Pancreas (tissue), 10 donors: ENCODE measurements at regions not wholly inside any gene's neighbourhood (a gene's known extent, or its start where the extent isn't known, plus 50 kb on each side); places are given as distances from the start of the nearest gene placed in this dataset.
"Not testable (repeated sequence)": the region's sequence is repeated elsewhere in the genome, so short reads cannot be mapped to it uniquely, and the experiment has no call there.

Source experiments
- ATAC-seq, 4 donors: fragments of 200-7000 bp; cut with Tn5 transposase; one replicate each; pipeline versions ENCODE4 v1.8.0 to v1.9.1; 2020; ENCODE audit warnings: mild to moderate bottlenecking in 4 of 4, moderate library complexity in 4 of 4
- DNase-seq, 6 donors: peaks; one replicate each; pipeline ENCODE4 v3.0.0-alpha.2; 2020
- FAIRE-seq: peaks from 2 replicates; lab custom pipeline; 2012; peaks lifted over from hg19 to GRCh38; lab: Jason Lieb, UNC
- H3K27ac ChIP-seq, 4 donors: fragments of 200-600 bp; sonication (generic); 1 replicate in 3 of 4; 2 replicates in 1 of 4; pipeline versions ENCODE4 v1.5.0 to v1.8.0; 2020
- H3K27me3 ChIP-seq, 4 donors: fragments of 200-600 bp; one replicate each; pipeline ENCODE4 v1.8.0; 2021
- H3K36me3 ChIP-seq, 3 donors: fragments of 200-600 bp; sonication (generic) in 1 of 3; one replicate each; pipeline versions ENCODE4 v1.5.0 to v1.8.0; 2020 to 2021
- H3K4me1 ChIP-seq, 3 donors: fragments of 200-600 bp; one replicate each; pipeline ENCODE4 v1.8.0; 2021
- H3K4me3 ChIP-seq, 4 donors: fragments of 200-600 bp; sonication (generic) in 2 of 4; one replicate each; pipeline versions ENCODE4 v1.5.0 to v1.8.0; 2020 to 2021
- H3K9me3 ChIP-seq, 4 donors: fragments of 200-600 bp; one replicate each; pipeline ENCODE4 v1.8.0; 2021
- WGBS, 2 donors: extraction: QIAGEN DNeasy Blood & Tissue Kit; methylation state at CpG; one replicate each; pipeline ENCODE4 v1.1.7; 2013; 5-methylcytosine and 5-hydroxymethylcytosine counted together
- intact Hi-C, 3 donors: fragments of 100-400 bp; cut with DNase I; formaldehyde crosslinking; loops; one replicate each; pipeline versions ENCODE4 v1.11.1 to v1.14.2; 2022
- TF ChIP-seq, protein P1 (sequence below), 4 donors: fragments of 200-600 bp; sonication (generic) in 3 of 4; IDR thresholded peaks; one replicate each; pipeline versions ENCODE4 v1.5.0 to v1.8.0; 2021; ENCODE audit warnings: antibody characterized with exemption in 4 of 4
- donor health status: healthy with polysubstance abuse.
- donor health status: DM: no; HTN: no; CAD: no; lungs with moderate emphysema.
- donor health status: DM: no; HTN: no; CAD: no.
- donor health status: control.
- donor health status: control.
- donor health status: Bipolar disorder and iron deficiency.
- donor health status: DM: yes; HTN: yes; CAD: no.
- donor health status: DM: no; HTN: no; CAD: no.
- donor health status: DM: no; HTN: no; CAD: no.
- donor health status: DM: yes; HTN: yes; CAD: no.

DNA sequence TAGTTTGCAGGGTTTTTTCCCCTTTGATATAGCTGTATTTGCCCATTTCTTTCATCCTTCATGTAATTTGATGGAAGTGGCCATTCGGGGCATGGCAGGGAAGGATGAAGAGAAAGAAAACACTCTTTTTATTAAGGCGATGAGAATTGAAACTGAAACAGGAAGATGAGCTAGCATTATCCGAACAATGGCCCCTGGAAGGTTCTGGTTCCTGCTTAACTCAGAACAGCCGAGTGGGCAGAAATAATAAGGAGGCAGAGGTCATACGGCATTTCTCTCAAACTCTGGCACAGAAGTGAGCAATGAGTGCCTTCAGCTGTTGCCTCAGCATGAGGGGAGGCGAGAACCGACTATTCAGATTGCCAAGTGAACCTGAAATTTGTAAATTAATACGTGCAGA lies 113.2 kb upstream of the MYO3A start:
- intact Hi-C loops = no loop called here
- Histone ChIP-seq H3K27me3 (no peaks in the 10 kb centered on the region), H3K27ac (no peak overlapping the region), H3K4me3 (no peak overlapping the region), H3K4me1 (no peaks in the 10 kb centered on the region), H3K9me3 (no peaks in the 10 kb centered on the region), H3K36me3 (no peaks in the 10 kb centered on the region)
- ATAC-seq (no peak), FAIRE-seq (no peak), DNase-seq (no peak)
- TF ChIP-seq, protein P1, sequence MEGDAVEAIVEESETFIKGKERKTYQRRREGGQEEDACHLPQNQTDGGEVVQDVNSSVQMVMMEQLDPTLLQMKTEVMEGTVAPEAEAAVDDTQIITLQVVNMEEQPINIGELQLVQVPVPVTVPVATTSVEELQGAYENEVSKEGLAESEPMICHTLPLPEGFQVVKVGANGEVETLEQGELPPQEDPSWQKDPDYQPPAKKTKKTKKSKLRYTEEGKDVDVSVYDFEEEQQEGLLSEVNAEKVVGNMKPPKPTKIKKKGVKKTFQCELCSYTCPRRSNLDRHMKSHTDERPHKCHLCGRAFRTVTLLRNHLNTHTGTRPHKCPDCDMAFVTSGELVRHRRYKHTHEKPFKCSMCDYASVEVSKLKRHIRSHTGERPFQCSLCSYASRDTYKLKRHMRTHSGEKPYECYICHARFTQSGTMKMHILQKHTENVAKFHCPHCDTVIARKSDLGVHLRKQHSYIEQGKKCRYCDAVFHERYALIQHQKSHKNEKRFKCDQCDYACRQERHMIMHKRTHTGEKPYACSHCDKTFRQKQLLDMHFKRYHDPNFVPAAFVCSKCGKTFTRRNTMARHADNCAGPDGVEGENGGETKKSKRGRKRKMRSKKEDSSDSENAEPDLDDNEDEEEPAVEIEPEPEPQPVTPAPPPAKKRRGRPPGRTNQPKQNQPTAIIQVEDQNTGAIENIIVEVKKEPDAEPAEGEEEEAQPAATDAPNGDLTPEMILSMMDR (IDR thresholded peaks at IDR 0.05) = no peak
- 53 to 64% methylated on average over 8 of the region's 8 CpGs for WGBS, 2 donors

DNA sequence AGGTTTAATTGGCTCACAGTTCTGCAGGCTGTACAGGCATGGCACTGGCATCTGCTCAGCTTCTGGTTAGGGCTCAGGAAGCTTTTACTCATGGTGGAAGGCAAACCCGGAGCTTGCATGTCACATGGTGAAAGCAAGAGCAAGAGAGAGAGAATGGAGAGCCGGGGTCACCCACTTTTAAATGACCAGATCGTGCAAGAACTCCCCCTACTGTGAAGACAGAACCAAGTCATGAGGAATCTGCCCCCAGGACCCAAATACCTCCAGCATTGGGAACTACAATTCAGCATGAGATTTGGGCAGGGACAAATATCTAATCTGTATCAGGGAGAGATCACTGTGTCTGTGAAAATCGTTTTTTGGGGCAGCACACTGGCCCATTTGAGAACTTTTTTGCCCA lies 110.0 kb upstream of the MYO3A start:
- DNase-seq (no peak), FAIRE-seq (no peak), ATAC-seq (no peak)
- intact Hi-C loops = no loop called here
- no peaks in the 10 kb centered on the region for H3K4me1 ChIP-seq
- no peak overlapping the region for H3K4me3 ChIP-seq
- no peaks in the 10 kb centered on the region for H3K27me3 ChIP-seq
- 37 to 40% methylated on average over 4 of the region's 4 CpGs for WGBS, 2 donors
- no peaks in the 10 kb centered on the region for H3K9me3 ChIP-seq
- no peak overlapping the region for H3K27ac ChIP-seq
- TF ChIP-seq, protein P1 (IDR thresholded peaks at IDR 0.05) = no peak
- no peaks in the 10 kb centered on the region for H3K36me3 ChIP-seq

DNA sequence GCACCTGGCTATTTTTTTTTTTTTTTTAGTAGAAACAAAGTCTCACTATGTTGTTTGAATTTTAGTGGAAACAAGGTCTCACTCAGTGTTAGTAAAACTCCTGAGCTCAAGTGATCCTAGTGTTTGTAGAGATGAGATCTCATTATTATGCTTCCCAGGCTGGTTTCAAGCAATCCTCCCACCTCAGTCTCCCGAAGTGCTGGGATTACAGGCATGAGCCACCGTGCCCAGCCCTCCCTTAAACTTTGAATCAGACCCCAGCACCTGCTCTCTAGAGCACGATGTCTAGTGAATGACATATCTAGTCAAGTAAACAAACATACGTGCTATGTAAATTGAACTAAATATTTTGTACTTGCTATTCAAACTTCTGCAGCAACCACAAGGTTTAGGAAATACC lies 105.6 kb upstream of the MYO3A start:
- DNase-seq (no peak), FAIRE-seq (no peak), ATAC-seq (no peak)
- TF ChIP-seq, protein P1 (IDR thresholded peaks at IDR 0.05) = no peak
- Histone ChIP-seq H3K4me1 (no peaks in the 10 kb centered on the region), H3K27ac (no peak overlapping the region), H3K9me3 (no peaks in the 10 kb centered on the region), H3K27me3 (no peaks in the 10 kb centered on the region), H3K36me3 (no peaks in the 10 kb centered on the region), H3K4me3 (no peak overlapping the region)
- 21% methylated on average over 4 of the region's 4 CpGs for WGBS, 2 donors
- intact Hi-C loops = no loop called here

DNA sequence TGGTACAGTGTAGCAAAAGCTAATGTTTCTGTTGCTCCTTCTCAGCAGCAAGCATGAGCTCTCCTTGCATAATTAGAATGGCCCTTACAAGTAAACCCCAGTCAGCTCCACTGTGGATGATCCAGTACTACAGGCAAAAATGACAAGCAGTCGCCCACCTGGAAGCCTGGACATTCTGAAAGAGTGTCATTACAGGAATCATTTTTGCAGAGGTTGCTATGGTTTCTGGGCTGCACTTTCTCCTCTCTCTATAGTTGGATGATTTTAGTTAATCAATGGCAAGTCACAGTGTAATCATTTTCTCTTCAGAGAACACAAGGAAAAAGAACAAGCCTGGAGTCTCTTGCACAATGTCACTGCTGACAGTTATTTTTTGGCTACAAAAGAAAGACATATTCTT lies 102.9 kb upstream of the MYO3A start:
- Histone ChIP-seq H3K27me3 (peaks cover 0 to 9% (median 0%) of the 10 kb centered on the region in 4 donors), H3K36me3 (no peaks in the 10 kb centered on the region), H3K4me1 (no peaks in the 10 kb centered on the region), H3K27ac (no peak overlapping the region), H3K9me3 (no peaks in the 10 kb centered on the region), H3K4me3 (no peak overlapping the region)
- DNase-seq (no peak), FAIRE-seq (no peak), ATAC-seq (peak in 1 of 4 donors; percentile 29)
- intact Hi-C loops = no loop called here
- TF ChIP-seq, protein P1 (IDR thresholded peaks at IDR 0.05) = no peak
- WGBS, 2 donors = 14 to 22% methylated on average over 1 of the region's 1 CpG

DNA sequence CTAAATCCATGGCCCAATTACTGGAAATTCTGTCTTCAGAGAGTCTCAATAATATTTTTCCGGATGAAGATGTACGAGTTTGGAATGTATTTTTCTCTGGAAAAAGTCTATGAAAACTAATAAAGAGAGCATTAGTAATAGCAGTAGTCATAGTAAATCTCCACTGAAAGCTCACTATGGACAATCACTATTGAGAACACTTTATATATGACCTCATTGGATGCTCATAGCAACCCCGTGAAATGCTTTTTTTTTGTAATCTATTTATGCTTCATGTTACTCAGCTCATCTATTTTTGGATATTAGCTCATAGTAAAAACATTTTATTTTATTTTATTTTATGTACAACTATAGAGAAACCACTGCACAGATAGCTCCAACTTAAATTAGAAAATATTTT lies 94.3 kb upstream of the MYO3A start:
- Histone ChIP-seq H3K9me3 (no peaks in the 10 kb centered on the region), H3K27ac (no peak overlapping the region), H3K36me3 (no peaks in the 10 kb centered on the region), H3K4me3 (no peak overlapping the region), H3K27me3 (peaks cover 0 to 9% (median 0%) of the 10 kb centered on the region in 4 donors), H3K4me1 (no peaks in the 10 kb centered on the region)
- ATAC-seq (no peak), DNase-seq (no peak), FAIRE-seq (no peak)
- WGBS, 2 donors = 53 to 74% methylated on average over 3 of the region's 3 CpGs
- TF ChIP-seq, protein P1 (IDR thresholded peaks at IDR 0.05) = no peak
- intact Hi-C loops = no loop called here

DNA sequence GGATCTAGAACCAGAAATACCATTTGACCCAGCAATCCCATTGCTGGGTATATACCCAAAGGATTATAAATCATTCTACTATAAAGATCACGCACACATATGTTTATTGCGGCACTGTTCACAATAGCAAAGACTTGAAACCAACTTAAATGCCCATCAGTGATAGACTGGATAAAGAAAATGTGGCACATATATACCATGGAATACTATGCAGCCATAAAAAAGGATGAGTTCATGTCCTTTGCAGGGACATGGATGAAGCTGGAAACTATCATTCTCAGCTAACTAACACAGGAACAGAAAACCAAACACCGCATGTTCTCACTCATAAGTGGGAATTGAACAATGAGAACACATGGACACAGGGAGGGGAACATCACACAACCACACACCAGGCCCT lies 93.2 kb upstream of the MYO3A start:
- H3K27ac ChIP-seq, H3K27me3 ChIP-seq, H3K4me3 ChIP-seq, H3K4me1 ChIP-seq, intact Hi-C loops, DNase-seq, ATAC-seq, FAIRE-seq, H3K9me3 ChIP-seq, H3K36me3 ChIP-seq: not testable (repeated sequence)
- 88 to 91% methylated on average over 3 of the region's 3 CpGs for WGBS, 2 donors
